HFFc6 (cell line): ENCODE measurements at regions not wholly inside any gene's neighbourhood (a gene's known extent, or its start where the extent isn't known, plus 50 kb on each side); places are given as distances from the start of the nearest gene placed in this dataset.
"Not testable (repeated sequence)": the region's sequence is repeated elsewhere in the genome, so short reads cannot be mapped to it uniquely, and the experiment has no call there.

Source experiments
- DNase-seq: peaks from one replicate; pipeline ENCODE4 v3.0.0-alpha.2; 2018
- H3K27ac Mint-ChIP-seq: 2 replicates; pipeline ENCODE4 v1.8.0; 2020; ENCODE audit warnings: mild to moderate bottlenecking, mixed read lengths
- H3K27me3 Mint-ChIP-seq: 2 replicates; pipeline ENCODE4 v1.8.0; 2021; ENCODE audit warnings: mild to moderate bottlenecking, moderate library complexity, mixed read lengths; ENCODE audit not compliant: insufficient read depth
- H3K36me3 Mint-ChIP-seq: 2 replicates; pipeline ENCODE4 v1.8.0; 2021; ENCODE audit warnings: low read depth, mixed read lengths
- H3K4me1 Mint-ChIP-seq: 2 replicates; pipeline ENCODE4 v1.8.0; 2020; ENCODE audit warnings: low read depth, mixed read lengths
- H3K4me3 Mint-ChIP-seq: 2 replicates; pipeline ENCODE4 v1.8.0; 2020; ENCODE audit warnings: mild to moderate bottlenecking, moderate library complexity, mixed read lengths
- H3K9me3 Mint-ChIP-seq: 2 replicates; pipeline ENCODE4 v1.8.0; 2020; ENCODE audit warnings: mild to moderate bottlenecking, mixed read lengths
- CTCF ChIP-seq: fragments of 200-600 bp; sonication (generic); IDR thresholded peaks from 2 replicates; pipeline ENCODE4 v1.5.0; 2021; ENCODE audit warnings: antibody characterized with exemption, mild to moderate bottlenecking

GRCh38 chr5:45774528-45774927 lies 78.3 kb upstream of the HCN1 start:
- H3K4me3 Mint-ChIP-seq: no peak overlapping the region
- no peaks in the 10 kb centered on the region for H3K36me3 Mint-ChIP-seq
- H3K27me3 Mint-ChIP-seq: no peaks in the 10 kb centered on the region
- H3K9me3 Mint-ChIP-seq: peaks cover 17% of the 10 kb centered on the region
- H3K4me1 Mint-ChIP-seq: no peaks in the 10 kb centered on the region
- no peak overlapping the region for H3K27ac Mint-ChIP-seq
- TF ChIP-seq CTCF: peak; percentile 57
- no peak for DNase-seq

- Mint-ChIP-seq H3K9me3 (peaks cover 17% of the 10 kb centered on the region), H3K4me1 (no peaks in the 10 kb centered on the region)
Observed at GRCh38 chr5:45772402-45772801, 76.2 kb upstream of the HCN1 start.

GRCh38 chr5:45765561-45765960 lies 69.4 kb upstream of the HCN1 start:
- TF ChIP-seq CTCF: no peak
- Mint-ChIP-seq H3K4me3 (no peak overlapping the region), H3K4me1 (no peaks in the 10 kb centered on the region), H3K27me3 (no peaks in the 10 kb centered on the region), H3K9me3 (peaks cover 57% of the 10 kb centered on the region), H3K27ac (no peak overlapping the region), H3K36me3 (no peaks in the 10 kb centered on the region; the same call in 1 of the 2 replicates)
- no peak for DNase-seq

More at GRCh38 chr5:45772402-45772801, 76.2 kb upstream of the HCN1 start:
- Mint-ChIP-seq H3K27ac (no peak overlapping the region), H3K4me3 (no peak overlapping the region), H3K27me3 (no peaks in the 10 kb centered on the region), H3K36me3 (no peaks in the 10 kb centered on the region)
- TF ChIP-seq CTCF: no peak
- no peak for DNase-seq

- no peaks in the 10 kb centered on the region for H3K4me1 Mint-ChIP-seq
- no peak overlapping the region for H3K27ac Mint-ChIP-seq
- DNase-seq: no peak
- TF ChIP-seq CTCF: no peak
- peaks cover 1% of the 10 kb centered on the region; the same call in 1 of the 2 replicates for H3K27me3 Mint-ChIP-seq
- H3K36me3 Mint-ChIP-seq: peaks cover 11% of the 10 kb centered on the region
- peaks cover 67% of the 10 kb centered on the region for H3K9me3 Mint-ChIP-seq
- no peak overlapping the region for H3K4me3 Mint-ChIP-seq
Observed at GRCh38 chr5:45750574-45750973, 54.4 kb upstream of the HCN1 start.

- Mint-ChIP-seq H3K36me3 (peaks cover 11% of the 10 kb centered on the region), H3K9me3 (peaks cover 58% of the 10 kb centered on the region)
- H3K4me3 Mint-ChIP-seq, H3K27me3 Mint-ChIP-seq, DNase-seq, H3K4me1 Mint-ChIP-seq, H3K27ac Mint-ChIP-seq: not testable (repeated sequence)
Observed at GRCh38 chr5:45748511-45748910, 52.3 kb upstream of the HCN1 start.
